ENCODE measurements at regions not wholly inside any gene's neighbourhood (a gene's known extent, or its start where the extent isn't known, plus 50 kb on each side); places are given as distances from the start of the nearest gene placed in this dataset.

DNA sequence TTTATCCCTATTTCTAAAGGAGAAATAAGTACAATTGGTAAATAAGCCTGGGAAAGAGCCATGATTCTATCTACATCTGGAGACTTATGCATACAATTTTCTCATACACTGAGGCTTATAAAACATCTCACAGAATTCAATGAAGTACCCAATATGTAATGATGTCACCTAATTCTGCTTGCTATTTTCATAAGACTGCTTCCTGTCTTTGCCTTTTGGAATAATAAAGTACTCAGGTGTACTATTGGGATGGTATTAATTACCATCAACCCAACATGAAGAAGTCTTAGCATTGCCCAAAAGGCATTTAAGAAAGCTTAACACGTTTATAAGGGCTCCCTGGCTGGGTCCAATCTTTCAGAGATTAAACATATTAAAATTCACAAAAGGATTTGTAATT is 216.4 kb upstream of the TSHZ2 start:
- Histone ChIP-seq H3K9me3 (ENCODE audit: control insufficient read depth, insufficient read depth, low read length) (no peaks in the 10 kb centered on the region), H3K27me3 (ENCODE audit: control insufficient read depth, insufficient read depth, low read length) (no peaks in the 10 kb centered on the region), H3K27ac (ENCODE audit: low read depth, low read length) (no peak overlapping the region), H3K4me3 (ENCODE audit: low read depth, low read length) (no peak overlapping the region)
- TF ChIP-seq, protein P1, sequence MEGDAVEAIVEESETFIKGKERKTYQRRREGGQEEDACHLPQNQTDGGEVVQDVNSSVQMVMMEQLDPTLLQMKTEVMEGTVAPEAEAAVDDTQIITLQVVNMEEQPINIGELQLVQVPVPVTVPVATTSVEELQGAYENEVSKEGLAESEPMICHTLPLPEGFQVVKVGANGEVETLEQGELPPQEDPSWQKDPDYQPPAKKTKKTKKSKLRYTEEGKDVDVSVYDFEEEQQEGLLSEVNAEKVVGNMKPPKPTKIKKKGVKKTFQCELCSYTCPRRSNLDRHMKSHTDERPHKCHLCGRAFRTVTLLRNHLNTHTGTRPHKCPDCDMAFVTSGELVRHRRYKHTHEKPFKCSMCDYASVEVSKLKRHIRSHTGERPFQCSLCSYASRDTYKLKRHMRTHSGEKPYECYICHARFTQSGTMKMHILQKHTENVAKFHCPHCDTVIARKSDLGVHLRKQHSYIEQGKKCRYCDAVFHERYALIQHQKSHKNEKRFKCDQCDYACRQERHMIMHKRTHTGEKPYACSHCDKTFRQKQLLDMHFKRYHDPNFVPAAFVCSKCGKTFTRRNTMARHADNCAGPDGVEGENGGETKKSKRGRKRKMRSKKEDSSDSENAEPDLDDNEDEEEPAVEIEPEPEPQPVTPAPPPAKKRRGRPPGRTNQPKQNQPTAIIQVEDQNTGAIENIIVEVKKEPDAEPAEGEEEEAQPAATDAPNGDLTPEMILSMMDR (IDR thresholded peaks at IDR 0.05; ENCODE audit: low read depth, low read length) = no peak
- no peak for DNase-seq (ENCODE audit: low read depth, low spot score)
- ChIA-PET CTCF (no interaction called here), POLR2A (no interaction called here)

- no peaks in the 10 kb centered on the region for H3K27me3 ChIP-seq (ENCODE audit: control insufficient read depth, insufficient read depth, low read length)
- POLR2A ChIA-PET = no interaction called here
Observed at GRCh38 chr20:52754366-52754765, 217.8 kb upstream of the TSHZ2 start.

GRCh38 chr20:52752023-52752422 is 220.1 kb upstream of the TSHZ2 start:
- Histone ChIP-seq H3K4me3 (ENCODE audit: low read depth, low read length) (no peak overlapping the region), H3K27ac (ENCODE audit: low read depth, low read length) (no peak overlapping the region), H3K27me3 (ENCODE audit: control insufficient read depth, insufficient read depth, low read length) (no peaks in the 10 kb centered on the region), H3K9me3 (ENCODE audit: control insufficient read depth, insufficient read depth, low read length) (no peaks in the 10 kb centered on the region)
- ChIA-PET POLR2A (no interaction called here), CTCF (no interaction called here)
- no peak for DNase-seq (ENCODE audit: low read depth, low spot score)
- TF ChIP-seq, protein P1 (IDR thresholded peaks at IDR 0.05; ENCODE audit: low read depth, low read length) = no peak

More at GRCh38 chr20:52754366-52754765, 217.8 kb upstream of the TSHZ2 start:
- DNase-seq (ENCODE audit: low read depth, low spot score) = no peak
- H3K4me3 ChIP-seq (ENCODE audit: low read depth, low read length) = no peak overlapping the region
- CTCF ChIA-PET = no interaction called here
- no peaks in the 10 kb centered on the region for H3K9me3 ChIP-seq (ENCODE audit: control insufficient read depth, insufficient read depth, low read length)
- H3K27ac ChIP-seq (ENCODE audit: low read depth, low read length) = no peak overlapping the region
- TF ChIP-seq, protein P1 (IDR thresholded peaks at IDR 0.05; ENCODE audit: low read depth, low read length) = no peak

DNA sequence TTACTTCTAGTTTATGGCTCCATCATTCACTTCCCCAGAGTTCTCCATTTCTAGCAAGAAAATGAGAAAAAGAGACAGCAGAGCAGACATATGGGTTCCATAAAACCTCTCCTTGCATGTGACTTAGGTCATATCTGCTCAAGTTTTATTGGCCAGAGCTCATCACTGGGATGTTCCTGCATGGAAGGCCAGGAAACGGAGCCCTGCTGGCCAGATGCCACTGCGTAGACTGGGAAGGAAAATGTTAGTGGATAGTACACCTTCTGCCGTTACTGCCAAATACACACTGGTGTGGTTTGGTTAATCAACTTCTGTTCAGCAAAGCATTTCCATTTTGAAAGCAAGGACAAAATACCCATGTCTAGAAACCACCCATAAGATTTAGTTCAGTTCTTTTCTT is 220.6 kb upstream of the TSHZ2 start:
- TF ChIP-seq, protein P1 (IDR thresholded peaks at IDR 0.05; ENCODE audit: low read depth, low read length) = no peak
- Histone ChIP-seq H3K27ac (ENCODE audit: low read depth, low read length) (no peak overlapping the region), H3K27me3 (ENCODE audit: control insufficient read depth, insufficient read depth, low read length) (no peaks in the 10 kb centered on the region), H3K9me3 (ENCODE audit: control insufficient read depth, insufficient read depth, low read length) (no peaks in the 10 kb centered on the region), H3K4me3 (ENCODE audit: low read depth, low read length) (no peak overlapping the region)
- POLR2A ChIA-PET = no interaction called here
- no peak for DNase-seq (ENCODE audit: low read depth, low spot score)
- CTCF ChIA-PET = no interaction called here

GRCh38 chr20:52749938-52750337 is 222.2 kb upstream of the TSHZ2 start:
- ChIA-PET CTCF (no interaction called here), POLR2A (no interaction called here)
- Histone ChIP-seq H3K9me3 (ENCODE audit: control insufficient read depth, insufficient read depth, low read length) (no peaks in the 10 kb centered on the region), H3K4me3 (ENCODE audit: low read depth, low read length) (no peak overlapping the region), H3K27ac (ENCODE audit: low read depth, low read length) (no peak overlapping the region), H3K27me3 (ENCODE audit: control insufficient read depth, insufficient read depth, low read length) (no peaks in the 10 kb centered on the region)
- no peak for DNase-seq (ENCODE audit: low read depth, low spot score)
- TF ChIP-seq, protein P1 (IDR thresholded peaks at IDR 0.05; ENCODE audit: low read depth, low read length) = no peak

Measured in AG04450 (cell line).